Cardiac muscle cell (in vitro differentiated cells and primary cell): ENCODE measurements at regions not wholly inside any gene's neighbourhood (a gene's known extent, or its start where the extent isn't known, plus 50 kb on each side); places are given as distances from the start of the nearest gene placed in this dataset.

Experiments used
- DNase-seq, 2 donors: peaks; one replicate each; pipeline versions ENCODE4 v3.0.0 to v3.0.0-alpha.2; 2010 to 2017; ENCODE audit warnings: low read depth in 1 of 2, low spot score in 1 of 2
- H3K27ac ChIP-seq: fragments of 200-600 bp; sonication (generic); 2 replicates; pipeline ENCODE4 v1.5.1; 2016
- H3K27me3 ChIP-seq: fragments of 200-600 bp; sonication (generic); 2 replicates; pipeline ENCODE4 v1.6.0; 2016; ENCODE audit warnings: control low read depth
- H3K36me3 ChIP-seq: fragments of 200-600 bp; sonication (generic); 2 replicates; pipeline ENCODE4 v1.5.1; 2016; ENCODE audit warnings: control low read depth
- H3K4me1 ChIP-seq: fragments of 200-600 bp; sonication (generic); 2 replicates; pipeline ENCODE4 v1.8.1; 2017; ENCODE audit warnings: low read depth, mild to moderate bottlenecking, mixed run types
- H3K4me3 ChIP-seq: fragments of 200-600 bp; sonication (generic); 2 replicates; pipeline ENCODE4 v1.5.1; 2016; ENCODE audit warnings: mild to moderate bottlenecking
- H3K9me3 ChIP-seq: fragments of 200-600 bp; sonication (generic); 2 replicates; pipeline ENCODE4 v1.5.1; 2017; ENCODE audit warnings: low read depth, mild to moderate bottlenecking, control low read depth
- TF ChIP-seq, protein P1 (sequence below): IDR thresholded peaks from 2 replicates; pipeline ENCODE4 v1.5.1; 2012; ENCODE audit warnings: low read depth, mild to moderate bottlenecking, low read length

DNA sequence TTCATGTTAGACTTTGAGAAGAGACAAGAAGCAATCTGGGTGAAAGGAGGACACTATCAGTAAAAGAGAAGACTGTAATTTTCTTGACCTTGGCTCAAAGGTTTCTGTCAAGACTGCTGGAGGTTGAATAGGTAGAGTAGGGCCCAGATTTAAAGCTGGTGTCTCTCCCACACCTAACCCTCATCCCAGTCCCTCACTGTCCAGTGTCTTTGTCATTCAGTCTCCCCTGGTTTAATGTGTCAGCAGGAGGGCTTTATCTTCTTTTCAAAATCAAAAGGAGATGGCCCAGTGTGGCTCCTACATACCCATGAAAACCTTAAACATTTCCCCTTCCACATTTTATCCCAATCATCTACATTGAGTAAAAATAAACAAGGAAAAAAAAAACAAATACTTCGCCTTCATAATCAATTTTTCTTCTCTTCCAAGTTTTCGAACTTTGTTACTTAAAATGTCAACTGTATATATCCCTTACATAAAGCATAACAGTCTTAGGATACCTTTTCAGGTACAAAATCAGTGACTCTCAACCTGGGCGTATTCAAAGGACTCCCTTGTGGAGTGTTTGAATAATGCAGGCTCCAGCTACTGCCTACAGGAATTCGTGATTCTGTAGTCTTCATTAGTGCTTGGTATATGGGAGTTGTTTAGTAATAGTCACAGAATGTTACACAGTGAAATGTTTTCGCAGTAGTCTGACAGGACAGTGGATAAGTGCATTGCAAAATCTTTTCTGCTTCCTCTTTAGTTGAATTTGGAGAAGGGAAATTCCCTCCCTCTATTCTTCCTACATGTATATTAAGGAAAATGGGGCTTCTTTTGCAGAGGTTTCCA lies 87.2 kb downstream of the FAT3 start:
- TF ChIP-seq, protein P1, sequence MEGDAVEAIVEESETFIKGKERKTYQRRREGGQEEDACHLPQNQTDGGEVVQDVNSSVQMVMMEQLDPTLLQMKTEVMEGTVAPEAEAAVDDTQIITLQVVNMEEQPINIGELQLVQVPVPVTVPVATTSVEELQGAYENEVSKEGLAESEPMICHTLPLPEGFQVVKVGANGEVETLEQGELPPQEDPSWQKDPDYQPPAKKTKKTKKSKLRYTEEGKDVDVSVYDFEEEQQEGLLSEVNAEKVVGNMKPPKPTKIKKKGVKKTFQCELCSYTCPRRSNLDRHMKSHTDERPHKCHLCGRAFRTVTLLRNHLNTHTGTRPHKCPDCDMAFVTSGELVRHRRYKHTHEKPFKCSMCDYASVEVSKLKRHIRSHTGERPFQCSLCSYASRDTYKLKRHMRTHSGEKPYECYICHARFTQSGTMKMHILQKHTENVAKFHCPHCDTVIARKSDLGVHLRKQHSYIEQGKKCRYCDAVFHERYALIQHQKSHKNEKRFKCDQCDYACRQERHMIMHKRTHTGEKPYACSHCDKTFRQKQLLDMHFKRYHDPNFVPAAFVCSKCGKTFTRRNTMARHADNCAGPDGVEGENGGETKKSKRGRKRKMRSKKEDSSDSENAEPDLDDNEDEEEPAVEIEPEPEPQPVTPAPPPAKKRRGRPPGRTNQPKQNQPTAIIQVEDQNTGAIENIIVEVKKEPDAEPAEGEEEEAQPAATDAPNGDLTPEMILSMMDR: no peak
- H3K27me3 ChIP-seq: no peaks in the 10 kb centered on the region
- no peak overlapping the region for H3K4me3 ChIP-seq
- no peak overlapping the region for H3K27ac ChIP-seq
- no peaks in the 10 kb centered on the region for H3K36me3 ChIP-seq
- H3K4me1 ChIP-seq: no peaks in the 10 kb centered on the region
- H3K9me3 ChIP-seq: no peaks in the 10 kb centered on the region
- DNase-seq: peak in 1 of 2 donors; percentile 67

DNA sequence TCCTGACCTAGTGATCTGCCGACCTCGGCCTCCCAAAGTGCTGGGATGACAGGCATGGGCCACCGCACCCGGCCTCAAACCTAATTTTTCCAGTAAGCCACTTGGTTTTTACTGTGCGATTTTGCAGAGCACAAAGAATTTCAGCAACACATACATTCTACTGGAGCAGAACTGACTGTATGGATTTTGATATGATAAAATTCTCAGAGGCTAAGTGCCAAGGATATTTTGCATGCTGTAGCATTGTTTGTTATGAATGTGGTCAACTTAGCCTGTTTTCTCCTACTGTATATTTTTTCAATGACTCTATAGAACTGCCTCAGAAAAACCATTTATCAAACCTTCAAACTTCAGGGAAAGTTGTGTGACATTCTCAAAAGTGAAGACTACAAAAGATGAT lies 89.2 kb downstream of the FAT3 start:
- no peak for DNase-seq
- Histone ChIP-seq H3K27me3 (no peaks in the 10 kb centered on the region), H3K9me3 (no peaks in the 10 kb centered on the region), H3K4me3 (no peak overlapping the region), H3K36me3 (no peaks in the 10 kb centered on the region), H3K27ac (no peak overlapping the region), H3K4me1 (no peaks in the 10 kb centered on the region)
- TF ChIP-seq, protein P1: no peak

DNA sequence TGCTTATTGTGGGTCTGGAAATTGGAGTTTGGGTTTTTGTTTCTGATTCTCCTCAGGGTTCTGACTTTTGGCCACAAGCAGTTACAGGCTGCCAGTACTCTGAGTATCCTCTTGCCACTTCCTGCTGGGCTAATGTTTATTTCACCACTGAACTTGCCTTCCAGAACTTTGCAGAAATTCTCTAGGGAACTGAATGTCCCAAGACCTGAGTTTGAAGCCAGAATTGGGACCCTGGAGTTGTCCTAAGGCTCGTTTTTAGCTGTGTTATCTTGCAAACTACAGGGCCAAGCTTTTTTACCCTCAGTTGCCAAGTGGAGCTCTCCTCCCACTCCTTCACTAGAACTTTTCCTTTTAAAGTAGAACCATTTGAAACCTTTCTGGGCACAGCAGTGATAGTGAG lies 89.9 kb downstream of the FAT3 start:
- no peak overlapping the region for H3K4me3 ChIP-seq
- H3K4me1 ChIP-seq: no peaks in the 10 kb centered on the region
- TF ChIP-seq, protein P1: no peak

DNA sequence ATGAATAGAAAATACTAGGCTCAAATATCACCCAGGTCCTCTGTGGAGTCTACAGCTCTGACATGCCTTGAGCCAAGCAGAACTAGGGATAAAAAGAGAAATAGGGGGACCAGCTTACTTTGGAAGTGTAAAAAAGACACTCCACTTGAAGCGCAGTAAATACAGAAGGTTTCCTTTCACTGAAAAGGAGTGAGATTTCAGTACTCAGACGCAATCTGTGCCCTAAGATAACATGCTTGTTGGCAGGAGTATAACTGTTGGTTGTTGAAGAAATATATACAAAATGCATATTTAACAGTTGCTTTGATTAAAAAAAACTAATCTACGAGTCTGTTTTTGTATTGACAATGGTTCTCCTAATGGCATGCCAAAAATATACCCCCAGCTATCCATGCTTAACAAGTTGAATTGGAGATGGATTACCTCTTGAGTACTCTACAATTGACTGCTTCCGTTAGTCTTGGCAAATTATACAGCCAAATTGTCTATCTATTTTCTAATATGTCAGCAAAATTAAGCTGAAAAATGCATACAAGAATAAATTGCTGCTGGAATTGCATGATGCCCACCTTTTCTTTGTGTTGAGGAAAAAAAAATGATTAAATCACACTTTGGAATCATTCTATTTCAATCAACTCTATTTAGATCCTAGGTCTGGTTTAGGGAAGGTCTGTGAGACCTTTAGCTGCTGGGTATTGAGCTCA lies 91.6 kb downstream of the FAT3 start:
- Histone ChIP-seq H3K27me3 (no peaks in the 10 kb centered on the region), H3K27ac (no peak overlapping the region), H3K4me3 (no peak overlapping the region), H3K36me3 (no peaks in the 10 kb centered on the region), H3K9me3 (no peaks in the 10 kb centered on the region), H3K4me1 (no peaks in the 10 kb centered on the region)
- TF ChIP-seq, protein P1: no peak
- no peak for DNase-seq

More for the DNA sequence above, 89.9 kb downstream of the FAT3 start:
- Histone ChIP-seq H3K9me3 (no peaks in the 10 kb centered on the region), H3K27ac (no peak overlapping the region), H3K27me3 (no peaks in the 10 kb centered on the region), H3K36me3 (no peaks in the 10 kb centered on the region)
- DNase-seq: peak in 1 of 2 donors; percentile 47

DNA sequence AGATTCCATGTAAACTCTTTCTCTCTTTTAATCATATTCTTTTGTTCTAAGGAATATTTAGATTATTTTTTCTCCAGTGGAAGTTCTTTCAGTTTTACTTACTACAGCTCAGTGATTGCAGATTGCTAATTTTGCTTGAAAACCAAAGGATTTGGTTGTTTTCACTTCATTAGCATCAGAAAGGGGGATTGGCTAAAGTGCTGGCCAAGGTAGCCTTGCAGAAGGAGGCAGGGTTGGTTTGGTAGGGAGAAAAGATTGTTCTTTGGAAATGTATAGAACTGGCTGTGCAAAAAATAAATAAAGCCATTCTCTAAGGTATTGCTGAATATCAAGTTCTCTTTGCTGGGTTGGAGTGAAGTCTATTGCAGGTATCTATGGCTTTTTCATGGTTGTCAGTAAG lies 92.6 kb downstream of the FAT3 start:
- H3K4me3 ChIP-seq: no peak overlapping the region
- H3K4me1 ChIP-seq: no peaks in the 10 kb centered on the region
- H3K27ac ChIP-seq: no peak overlapping the region

More for the DNA sequence above, 92.6 kb downstream of the FAT3 start:
- no peak for DNase-seq
- no peaks in the 10 kb centered on the region for H3K36me3 ChIP-seq
- H3K27me3 ChIP-seq: no peaks in the 10 kb centered on the region
- no peaks in the 10 kb centered on the region for H3K9me3 ChIP-seq
- TF ChIP-seq, protein P1: no peak
